H1 (cell line): ENCODE measurements at regions not wholly inside any gene's neighbourhood (a gene's known extent, or its start where the extent isn't known, plus 50 kb on each side); places are given as distances from the start of the nearest gene placed in this dataset.

ENCODE experiments used
- CTCF ChIA-PET: fragments of 300-600 bp; sonication (Branson Sonifier 250); formaldehyde crosslinking; loops from one replicate; lab custom pipeline; 2021; ENCODE audit not compliant: partially characterized antibody; lab: Charles Lee
- POLR2A ChIA-PET: fragments of 300-600 bp; sonication (Branson Sonifier 250); formaldehyde crosslinking; loops from one replicate; lab custom pipeline; 2021; ENCODE audit warnings: inconsistent platforms; ENCODE audit not compliant: partially characterized antibody; lab: Charles Lee
- DNase-seq, 2 experiments: peaks; one replicate each; pipeline versions ENCODE4 v3.0.0 to v3.0.0-alpha.2; 2010 to 2022; ENCODE audit warnings: low spot score in 2 of 2, low read depth in 1 of 2, mixed read lengths in 1 of 2
- FAIRE-seq: peaks from 2 replicates; lab custom pipeline; 2011; peaks lifted over from hg19 to GRCh38; lab: Jason Lieb, UNC
- H2AFZ ChIP-seq: 2 replicates; pipeline ENCODE4 v1.8.1; 2012; ENCODE audit warnings: low read length, inconsistent platforms
- H2AK5ac ChIP-seq: 2 replicates; pipeline ENCODE4 v1.6.1; 2013; ENCODE audit warnings: low read depth, low read length
- H2BK120ac ChIP-seq: replicated peaks from 2 replicates; pipeline ENCODE3; 2013; ENCODE audit warnings: low read depth, low read length, inconsistent platforms
- H2BK12ac ChIP-seq: 2 replicates; pipeline ENCODE4 v1.6.1; 2013; ENCODE audit warnings: low read depth, low read length
- H2BK15ac ChIP-seq: 2 replicates; pipeline ENCODE4 v1.6.1; 2013; ENCODE audit warnings: low read length
- H2BK20ac ChIP-seq: 2 replicates; pipeline ENCODE4 v1.6.1; 2013; ENCODE audit warnings: low read length
- H2BK5ac ChIP-seq: 2 replicates; pipeline ENCODE4 v1.6.1; 2013; ENCODE audit warnings: low read depth, low read length
- H3K14ac ChIP-seq: 2 replicates; pipeline ENCODE4 v1.6.1; 2013; ENCODE audit warnings: inconsistent platforms; ENCODE audit not compliant: insufficient read length
- H3K18ac ChIP-seq: 2 replicates; pipeline ENCODE4 v1.6.1; 2013; ENCODE audit warnings: low read length; ENCODE audit errors: extremely low read depth
- H3K23ac ChIP-seq: 2 replicates; pipeline ENCODE4 v1.6.1; 2013; ENCODE audit warnings: inconsistent platforms; ENCODE audit not compliant: insufficient read length
- H3K23me2 ChIP-seq: 2 replicates; pipeline ENCODE4 v1.6.1; 2013; ENCODE audit warnings: low read depth, low read length
- H3K27ac ChIP-seq: 2 replicates; pipeline ENCODE4 v1.6.1; 2011; ENCODE audit warnings: low read depth, low read length, inconsistent platforms
- H3K27me3 ChIP-seq, 4 experiments: replicated peaks in 1 of 4; 1 replicate in 1 of 4; 2 replicates in 3 of 4; pipeline versions ENCODE4 v1.6.1 to v1.8.1; 2011 to 2013; ENCODE audit warnings: low read length in 3 of 4, mild to moderate bottlenecking in 3 of 4, inconsistent platforms in 2 of 4, mixed read lengths in 2 of 4, moderate library complexity in 1 of 4; ENCODE audit not compliant: control insufficient read depth in 3 of 4, insufficient read depth in 3 of 4; ENCODE audit errors: extremely low read depth in 1 of 4
- H3K36me3 ChIP-seq, 4 experiments: 2 replicates each; pipeline versions ENCODE4 v1.6.1 to v1.8.1; 2011 to 2013; ENCODE audit warnings: mild to moderate bottlenecking in 4 of 4, low read length in 3 of 4, moderate library complexity in 2 of 4, control low read depth in 1 of 4, inconsistent platforms in 1 of 4; ENCODE audit not compliant: insufficient read depth in 4 of 4, control insufficient read depth in 2 of 4
- H3K4ac ChIP-seq: replicated peaks from 2 replicates; pipeline ENCODE3; 2013; ENCODE audit warnings: low read length, low read depth, mixed read lengths, inconsistent platforms; ENCODE audit not compliant: insufficient read length
- H3K4me1 ChIP-seq, 4 experiments: replicated peaks in 1 of 4; 1 replicate in 1 of 4; 2 replicates in 3 of 4; pipeline versions ENCODE4 v1.6.1 to v1.8.1; 2011 to 2013; ENCODE audit warnings: low read length in 3 of 4, inconsistent platforms in 2 of 4, mixed read lengths in 1 of 4; ENCODE audit not compliant: insufficient read depth in 4 of 4, control insufficient read depth in 3 of 4
- H3K4me2 ChIP-seq, 2 experiments: 2 replicates each; pipeline versions ENCODE4 v1.6.1 to v1.8.1; 2011 to 2013; ENCODE audit warnings: low read depth in 2 of 2, low read length in 2 of 2, control low read depth in 1 of 2, inconsistent platforms in 1 of 2, mild to moderate bottlenecking in 1 of 2; ENCODE audit not compliant: insufficient read depth in 1 of 2
- H3K4me3 ChIP-seq, 4 experiments: fragments of 200-600, 300-600 bp in 1 of 4; sonication (generic), shearing (Covaris generic), sonication (Bioruptor Twin) in 1 of 4; 2 replicates each; pipeline versions ENCODE4 v1.5.1 to v1.8.1; 2011 to 2016; ENCODE audit warnings: low read length in 4 of 4, low read depth in 3 of 4, control low read depth in 2 of 4, inconsistent platforms in 2 of 4, mild to moderate bottlenecking in 2 of 4, mixed read lengths in 1 of 4, moderate library complexity in 1 of 4; ENCODE audit not compliant: insufficient read depth in 2 of 4; ENCODE audit errors: extremely low read depth in 1 of 4
- H3K56ac ChIP-seq: replicated peaks from 2 replicates; pipeline ENCODE3; 2013; ENCODE audit warnings: low read depth, mild to moderate bottlenecking, mixed read lengths, low read length, inconsistent platforms; ENCODE audit not compliant: insufficient read length
- H3K79me1 ChIP-seq: 2 replicates; pipeline ENCODE4 v1.6.1; 2013; ENCODE audit warnings: low read depth, low read length, control low read depth
- H3K79me2 ChIP-seq, 2 experiments: 2 replicates each; pipeline versions ENCODE4 v1.6.1 to v1.8.1; 2012 to 2013; ENCODE audit warnings: low read length in 2 of 2, mild to moderate bottlenecking in 2 of 2, inconsistent platforms in 1 of 2; ENCODE audit not compliant: insufficient read depth in 2 of 2, control insufficient read depth in 1 of 2
- H3K9ac ChIP-seq, 4 experiments: replicated peaks in 1 of 4; 1 replicate in 1 of 4; 2 replicates in 3 of 4; pipeline versions ENCODE4 v1.6.1 to v1.8.1; 2011 to 2013; ENCODE audit warnings: low read depth in 3 of 4, low read length in 3 of 4, control low read depth in 2 of 4, mild to moderate bottlenecking in 2 of 4, moderate library complexity in 2 of 4, inconsistent platforms in 1 of 4; ENCODE audit errors: extremely low read depth in 1 of 4
- H3K9me3 ChIP-seq, 2 experiments: 2 replicates each; pipeline versions ENCODE4 v1.6.1 to v1.8.1; 2012 to 2013; ENCODE audit warnings: mild to moderate bottlenecking in 2 of 2, moderate library complexity in 2 of 2, control low read depth in 1 of 2, inconsistent platforms in 1 of 2, low read depth in 1 of 2, low read length in 1 of 2, mixed read lengths in 1 of 2; ENCODE audit not compliant: insufficient read depth in 2 of 2
- H4K20me1 ChIP-seq, 2 experiments: replicated peaks in 1 of 2; 2 replicates each; pipeline versions ENCODE3 to v1.8.1; 2011 to 2013; ENCODE audit warnings: inconsistent platforms in 2 of 2, low read length in 2 of 2, mild to moderate bottlenecking in 1 of 2; ENCODE audit not compliant: insufficient read depth in 2 of 2, control insufficient read depth in 1 of 2
- H4K5ac ChIP-seq: 2 replicates; pipeline ENCODE4 v1.6.1; 2013; ENCODE audit warnings: low read length, low read depth, mixed read lengths, inconsistent platforms; ENCODE audit not compliant: insufficient read length
- H4K8ac ChIP-seq: 2 replicates; pipeline ENCODE4 v1.8.0; 2013; ENCODE audit warnings: mild to moderate bottlenecking, moderate library complexity, low read length, inconsistent platforms; ENCODE audit not compliant: insufficient read depth; ENCODE audit errors: extremely low read depth
- H4K91ac ChIP-seq: replicated peaks from 2 replicates; pipeline ENCODE3; 2013; ENCODE audit warnings: low read length, mixed read lengths, inconsistent platforms; ENCODE audit not compliant: insufficient read length
- TAF7 ChIP-seq: optimal IDR thresholded peaks from 2 replicates; pipeline ENCODE3; 2011; ENCODE audit warnings: low read depth, mild to moderate bottlenecking, inconsistent platforms, low read length, moderate library complexity, borderline replicate concordance
- WGBS, 2 experiments: shearing (Covaris generic) in 1 of 2; methylation state at CpG; one replicate each; pipeline versions ENCODE4 v1.1.6 to v1.1.7; 2013 to 2015; ENCODE audit warnings: low lambda C conversion rate in 2 of 2, mixed read lengths in 2 of 2, inconsistent platforms in 1 of 2, low coverage in 1 of 2, missing lambda C conversion rate in 1 of 2; ENCODE audit not compliant: insufficient replicate concordance in 2 of 2, insufficient coverage in 1 of 2, insufficient read length in 1 of 2; ENCODE audit errors: extremely low coverage in 1 of 2, missing lambda C conversion rate in 1 of 2; 5-methylcytosine and 5-hydroxymethylcytosine counted together

- H3K4me3 ChIP-seq: no peak overlapping the region
- no peak overlapping the region for H4K8ac ChIP-seq
- H4K20me1 ChIP-seq: no peaks in the 10 kb centered on the region
- H2AK5ac ChIP-seq: no peak overlapping the region
- no peaks in the 10 kb centered on the region for H3K4me1 ChIP-seq
- no peak overlapping the region for H4K91ac ChIP-seq
- H3K36me3 ChIP-seq: peaks cover 0 to 7% (median 0%) of the 10 kb centered on the region in 4 experiments; a peak in 1 of 8 replicates
- H2BK15ac ChIP-seq: no peak overlapping the region
- H3K56ac ChIP-seq: no peak overlapping the region
- POLR2A ChIA-PET: no interaction called here
- FAIRE-seq (no peak), DNase-seq (no peak)
- no peak overlapping the region for H2AFZ ChIP-seq
- H3K27ac ChIP-seq: no peak overlapping the region
- no peak overlapping the region for H2BK12ac ChIP-seq
- H3K4ac ChIP-seq: no peak overlapping the region
- CTCF ChIA-PET: interaction anchor here (1.2 kb wide), 1 partner anchor 10 kb away, joined by 3 read pairs; no protein-coding TSS in a partner anchor
- no peaks in the 10 kb centered on the region for H3K79me1 ChIP-seq
- H4K5ac ChIP-seq: no peak overlapping the region
- H2BK120ac ChIP-seq: no peak overlapping the region
- no peak overlapping the region for H2BK5ac ChIP-seq
- no peak overlapping the region for H3K14ac ChIP-seq
- H3K9ac ChIP-seq: no peak overlapping the region
- 91% methylated on average over 33 of the region's 40 CpGs; no CpG with 5 or more reads in 1 of the 2 experiments for WGBS, 2 experiments
- H3K9me3 ChIP-seq: peaks cover 80 to 92% of the 10 kb centered on the region in 2 experiments
- no peaks in the 10 kb centered on the region for H3K23me2 ChIP-seq
- no peak overlapping the region for H2BK20ac ChIP-seq
- H3K23ac ChIP-seq: no peak overlapping the region
- H3K27me3 ChIP-seq: no peaks in the 10 kb centered on the region
- no peak overlapping the region for H3K4me2 ChIP-seq
- TF ChIP-seq TAF7: no peak
- no peaks in the 10 kb centered on the region for H3K79me2 ChIP-seq
- no peak overlapping the region for H3K18ac ChIP-seq
Measured at GRCh38 chr19:27909185-27909840, 1303.6 kb downstream of the UQCRFS1 start.
